ENCODE measurements at regions not wholly inside any gene's neighbourhood (a gene's known extent, or its start where the extent isn't known, plus 50 kb on each side); places are given as distances from the start of the nearest gene placed in this dataset.

DNA sequence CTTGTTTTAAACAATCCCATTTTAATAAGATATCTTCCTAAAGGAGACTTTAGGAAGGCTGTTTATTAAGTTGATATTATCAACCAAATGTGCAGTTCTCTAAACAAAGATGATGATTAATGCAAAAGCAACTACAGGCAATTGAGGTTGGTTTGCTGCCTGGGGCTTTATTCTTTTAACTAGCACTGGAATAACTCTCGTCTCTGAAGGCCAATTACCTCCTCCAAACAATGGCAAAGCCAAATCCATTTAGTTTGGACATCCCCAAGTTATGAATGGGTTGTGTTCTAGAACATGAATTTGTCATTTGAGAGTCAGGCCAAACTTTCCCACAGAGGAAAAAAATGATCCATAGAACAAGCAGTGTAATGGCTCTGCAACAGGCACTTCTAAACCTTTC, 114.1 kb downstream of the SLC16A9 start:
- no peak for DNase-seq

DNA sequence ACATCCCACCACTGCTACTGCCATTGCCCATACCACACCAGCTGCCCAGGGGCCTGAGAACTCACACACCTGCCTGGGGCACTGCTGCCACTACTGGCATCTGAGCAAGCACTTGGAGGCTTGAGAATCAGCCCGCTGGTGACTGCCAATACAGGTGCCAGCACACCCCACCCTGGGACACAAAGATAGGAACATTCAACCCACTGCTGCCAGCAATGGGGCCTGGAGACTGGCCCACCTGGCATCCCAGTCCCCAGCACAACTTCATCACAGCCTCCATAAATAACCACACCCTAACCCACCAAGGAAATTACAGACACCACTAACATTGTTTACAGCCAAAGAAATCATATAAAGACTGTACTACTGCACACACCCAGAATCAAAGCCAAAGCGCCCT, 115.9 kb downstream of the SLC16A9 start:
- DNase-seq = no peak

DNA sequence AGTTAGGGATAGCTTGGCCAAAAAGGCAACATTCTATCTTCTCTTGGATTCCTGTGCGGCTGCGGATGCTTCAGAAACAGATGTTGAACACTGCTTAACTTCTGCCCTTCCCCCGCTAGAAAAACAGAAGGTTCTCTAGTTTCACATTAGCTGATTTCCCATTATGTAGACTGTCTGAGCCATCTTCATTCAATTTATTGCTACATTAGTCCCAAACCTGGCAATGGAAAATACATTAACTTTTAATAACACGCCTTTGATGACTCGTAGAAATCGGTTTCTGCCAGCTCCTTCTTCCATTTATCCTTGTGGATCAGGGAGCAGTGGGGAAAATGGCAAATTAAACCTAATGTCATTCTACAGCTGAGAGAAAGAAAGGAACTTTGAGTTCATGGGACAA, 119.9 kb downstream of the SLC16A9 start:
- no peak for DNase-seq

DNA sequence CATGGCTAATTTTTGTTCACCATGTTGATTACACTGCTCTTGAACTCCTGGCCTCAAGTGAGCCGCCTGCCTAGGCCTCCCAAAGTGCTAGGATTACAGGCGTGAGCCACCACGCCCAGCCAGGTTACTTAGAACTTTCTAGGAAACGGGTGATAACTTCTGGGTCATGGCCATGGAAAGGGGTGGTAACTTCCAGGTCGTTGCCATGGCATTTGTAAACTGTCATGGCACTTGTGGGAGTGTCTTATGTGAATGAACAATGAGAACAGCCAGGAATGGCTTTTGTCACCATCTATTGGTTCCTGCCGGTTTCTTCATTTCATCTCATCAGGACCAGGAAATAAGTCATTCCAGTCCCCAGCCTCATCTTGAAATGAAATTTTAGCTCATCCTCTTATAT, 120.9 kb downstream of the SLC16A9 start:
- DNase-seq = no peak

DNA sequence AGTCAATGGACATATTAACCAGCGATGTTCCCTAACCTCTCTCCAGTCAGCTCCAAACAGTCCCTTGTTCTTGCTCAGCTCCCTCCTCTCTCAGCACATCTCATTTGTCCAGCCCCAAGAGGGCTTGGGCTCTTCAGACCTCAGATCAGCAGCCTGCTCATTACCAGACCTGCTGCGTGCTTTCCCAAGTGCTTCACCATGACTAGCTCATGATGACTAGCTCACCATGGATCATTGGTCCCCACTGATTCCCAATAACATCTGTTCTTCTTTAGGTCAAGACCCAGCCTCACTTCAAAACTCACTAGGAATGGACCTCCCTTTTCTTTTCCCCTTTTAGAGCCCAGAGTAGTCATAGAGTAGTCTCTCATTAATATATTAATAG, 121.9 kb downstream of the SLC16A9 start:
- DNase-seq = no peak

DNA sequence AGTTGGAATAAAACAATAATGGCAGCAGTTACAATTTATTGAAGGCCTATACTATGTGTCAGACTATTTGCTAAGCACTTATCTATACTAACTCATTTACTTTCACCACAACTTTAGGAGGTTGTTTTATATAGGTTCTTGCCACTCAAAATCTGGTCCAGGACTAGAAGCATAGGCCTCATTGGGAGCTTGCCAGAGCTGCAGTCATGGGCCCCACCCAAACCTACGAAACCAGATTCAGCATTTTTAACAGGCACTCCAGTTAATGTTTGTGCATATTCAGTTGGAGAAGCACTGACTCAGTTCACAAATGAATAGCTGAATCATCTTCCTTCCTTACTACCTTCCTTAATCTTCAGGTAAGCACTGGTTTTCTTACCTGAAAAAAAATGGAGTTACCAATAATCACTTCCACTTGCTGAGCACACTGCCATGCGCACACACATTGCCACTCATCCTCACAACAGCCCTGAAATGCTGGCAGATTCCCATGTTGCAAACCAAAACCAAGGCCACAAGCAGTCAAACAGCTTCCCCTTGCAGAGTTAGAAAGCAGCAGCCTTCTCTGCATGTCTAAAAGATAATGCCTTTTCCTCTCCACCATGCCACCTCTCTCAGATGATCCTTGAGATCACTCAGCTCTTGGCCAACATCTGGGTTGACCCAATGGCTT, 122.4 kb downstream of the SLC16A9 start:
- no peak for DNase-seq

DNA sequence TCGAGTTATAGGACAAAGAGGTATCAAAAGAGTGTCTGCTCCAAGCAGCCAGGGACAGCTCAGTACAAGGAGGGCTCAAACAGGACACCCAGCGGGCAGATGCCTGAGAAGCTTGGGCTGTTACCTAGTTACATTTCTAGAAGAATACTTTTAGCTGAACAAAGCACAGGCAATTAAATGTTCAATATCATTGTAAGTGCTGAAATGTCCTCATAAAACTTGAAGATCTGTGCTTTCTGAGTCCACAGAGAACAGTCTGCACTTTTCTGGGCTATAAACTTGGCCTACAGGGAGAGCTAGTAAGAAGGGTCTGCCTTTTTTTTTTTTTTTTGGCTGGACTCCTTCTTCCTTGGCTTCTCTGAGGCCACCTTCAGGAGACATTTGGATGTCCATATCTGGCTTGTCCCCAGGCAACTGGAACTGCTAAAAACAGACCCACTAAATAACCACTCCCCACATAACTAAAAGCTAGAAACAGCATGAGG, 123.2 kb downstream of the SLC16A9 start:
- DNase-seq = no peak

DNA sequence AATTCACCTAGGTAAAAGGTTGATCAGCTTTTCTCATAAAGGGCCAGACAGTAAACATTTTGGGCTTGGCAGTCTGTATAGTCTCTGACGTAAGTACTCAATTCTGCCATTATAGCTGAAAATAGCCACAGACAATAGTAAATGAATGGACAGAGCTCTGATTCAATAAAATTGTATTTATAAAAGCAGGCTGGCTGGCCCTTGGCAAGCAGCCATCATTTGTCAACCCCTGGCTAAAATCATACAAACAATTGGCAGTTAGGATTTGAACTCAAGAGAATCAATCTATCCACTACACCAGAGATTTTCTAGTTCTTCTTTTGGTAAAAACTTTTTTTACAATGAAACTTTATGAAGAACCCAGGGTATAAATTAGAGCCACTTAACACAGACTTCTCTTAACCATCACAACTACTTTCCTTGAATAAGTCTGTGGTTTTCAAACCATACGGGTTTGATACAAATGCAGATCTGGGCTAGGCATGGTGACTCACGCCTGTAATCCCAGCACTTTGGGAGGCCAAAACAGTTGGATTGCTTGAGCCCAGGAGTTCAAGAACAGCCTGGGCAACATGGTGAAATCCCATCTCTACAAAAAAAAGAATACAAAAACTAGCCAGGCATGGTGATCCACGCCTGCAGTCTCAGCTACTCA, 124.5 kb downstream of the SLC16A9 start:
- peak; percentile 60 for DNase-seq

DNA sequence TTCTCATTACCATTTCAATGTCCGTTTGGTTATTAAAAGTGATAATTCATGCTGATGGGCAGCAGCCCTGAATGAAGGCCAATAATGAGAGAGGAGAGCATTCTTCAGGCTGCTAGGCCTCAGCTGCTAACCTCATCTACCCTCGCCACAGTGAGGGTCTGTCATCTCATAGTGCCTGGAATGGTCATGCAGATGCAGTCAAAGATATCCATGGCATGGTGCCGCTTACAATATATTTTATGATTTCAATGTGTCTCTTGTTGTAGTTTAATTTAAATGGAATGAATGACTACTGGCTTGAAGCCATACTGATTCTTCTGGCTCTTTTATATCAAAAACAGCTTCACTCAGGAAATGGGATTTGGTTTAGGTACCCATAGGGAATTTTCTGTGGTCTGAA, 126.9 kb downstream of the SLC16A9 start:
- no peak for DNase-seq

DNA sequence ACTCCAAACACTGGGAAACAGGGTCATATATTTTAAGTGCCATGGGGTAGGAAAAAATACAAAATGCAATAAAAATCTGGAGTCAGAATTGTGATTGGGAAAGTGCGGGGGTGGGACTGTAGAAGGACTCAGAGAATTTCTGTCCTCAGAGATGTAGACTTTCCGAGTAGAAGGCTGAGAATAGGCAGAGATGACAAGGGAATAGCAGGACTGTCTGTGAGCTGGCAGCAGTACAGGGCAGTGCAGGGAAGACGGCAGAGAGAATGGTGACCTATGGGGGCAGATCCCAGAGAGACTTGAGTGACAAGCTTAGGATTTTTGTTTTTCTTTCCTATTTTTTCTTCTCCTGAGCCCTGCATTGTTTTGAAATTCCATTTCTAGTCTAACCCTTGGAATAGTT, 127.6 kb downstream of the SLC16A9 start:
- DNase-seq = no peak

DNA sequence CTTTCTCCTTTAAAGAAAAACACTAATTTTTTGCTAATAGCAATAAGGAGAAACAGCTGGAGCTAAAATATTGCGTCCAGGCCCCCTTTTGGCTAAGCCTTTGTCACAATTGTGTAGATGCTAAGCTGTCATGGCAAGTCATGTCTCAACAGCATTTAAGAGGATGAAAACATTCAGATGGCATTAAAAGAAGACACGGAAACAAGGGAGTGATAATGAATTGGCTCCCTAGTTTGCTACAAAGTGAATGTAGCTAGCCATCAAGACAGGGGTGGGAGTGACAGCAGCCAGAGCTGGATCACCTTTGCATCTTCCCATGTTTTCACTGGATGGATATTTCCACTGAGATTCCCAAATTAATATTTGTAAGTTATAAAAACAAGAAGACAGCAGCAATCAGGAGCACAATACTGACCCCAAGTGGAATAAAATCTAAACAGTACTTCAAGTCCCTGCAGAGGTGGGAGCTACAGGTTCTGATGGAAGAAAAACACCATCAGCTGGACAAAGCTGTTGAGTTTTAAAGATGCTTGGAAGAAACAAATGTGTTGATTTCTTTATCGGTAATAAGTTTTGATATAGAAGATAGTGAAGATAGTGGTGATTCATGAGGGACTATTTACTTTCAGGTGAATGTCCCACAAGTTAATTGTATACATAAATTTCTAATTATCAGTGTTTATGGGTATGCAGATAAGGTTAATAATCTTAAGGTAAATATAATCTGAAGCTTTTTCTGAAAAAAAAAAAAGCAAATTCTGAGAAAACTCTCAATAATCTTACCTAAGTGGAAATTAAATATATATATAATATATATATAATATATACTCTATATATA, 129.4 kb downstream of the SLC16A9 start:
- DNase-seq = peak; percentile 15

DNA sequence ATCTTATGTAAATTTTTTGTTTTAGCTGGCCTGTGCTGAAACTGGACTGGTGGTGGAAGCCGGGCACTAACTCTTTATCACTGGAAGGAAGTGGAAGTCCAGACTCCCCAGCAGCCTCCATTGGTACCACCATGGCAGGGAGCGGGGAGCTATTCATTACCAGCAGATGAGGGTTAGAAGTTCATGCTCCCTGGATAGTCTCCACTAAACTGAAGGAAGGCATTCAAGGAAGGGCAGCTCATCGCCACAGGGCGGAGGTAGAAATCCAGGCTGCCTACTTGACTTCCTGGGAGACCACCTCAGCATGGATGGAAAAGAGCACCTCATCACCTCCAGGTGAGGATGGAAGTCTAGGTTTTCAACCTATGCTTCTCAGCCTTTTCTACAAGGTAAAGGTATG, 130.9 kb downstream of the SLC16A9 start:
- DNase-seq = no peak

DNA sequence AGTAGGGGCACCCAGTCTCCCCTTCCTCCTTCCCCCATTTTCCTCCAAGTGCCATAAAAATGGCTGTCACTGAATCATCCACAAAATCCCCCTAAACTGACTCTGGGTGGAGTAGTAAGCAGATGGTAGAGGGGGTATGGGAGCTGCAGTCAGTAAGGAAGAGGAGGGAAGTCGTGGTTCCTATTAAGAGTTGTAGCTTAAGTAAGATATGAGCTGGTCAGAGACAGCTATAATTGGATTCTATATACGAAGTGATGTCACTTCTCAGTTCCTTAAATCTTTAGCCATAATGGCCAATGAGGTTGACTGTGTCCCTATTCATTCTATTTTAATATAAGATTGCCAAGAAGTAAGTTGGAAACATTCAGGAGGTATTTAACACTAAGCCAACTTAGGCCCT, 131.7 kb downstream of the SLC16A9 start:
- no peak for DNase-seq

DNA sequence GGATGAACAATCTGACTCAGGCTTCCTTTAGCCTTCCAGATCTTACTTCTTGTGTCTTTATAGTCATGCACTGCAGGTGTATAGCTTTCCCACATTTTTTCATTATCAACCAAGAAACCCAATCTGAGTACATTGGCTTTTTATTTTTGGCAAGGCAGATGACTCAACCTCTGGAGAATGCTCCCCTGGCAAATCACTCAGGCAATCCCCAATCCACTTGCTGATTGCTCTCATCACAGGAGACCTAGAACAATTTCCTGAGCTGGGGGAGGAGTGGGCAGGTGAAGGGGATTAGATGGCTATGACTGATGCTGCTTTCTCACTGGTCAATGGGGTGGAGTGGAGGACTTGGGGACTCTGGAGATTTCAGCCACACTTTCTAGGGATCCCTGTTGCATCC, 134.4 kb downstream of the SLC16A9 start:
- no peak for DNase-seq

DNA sequence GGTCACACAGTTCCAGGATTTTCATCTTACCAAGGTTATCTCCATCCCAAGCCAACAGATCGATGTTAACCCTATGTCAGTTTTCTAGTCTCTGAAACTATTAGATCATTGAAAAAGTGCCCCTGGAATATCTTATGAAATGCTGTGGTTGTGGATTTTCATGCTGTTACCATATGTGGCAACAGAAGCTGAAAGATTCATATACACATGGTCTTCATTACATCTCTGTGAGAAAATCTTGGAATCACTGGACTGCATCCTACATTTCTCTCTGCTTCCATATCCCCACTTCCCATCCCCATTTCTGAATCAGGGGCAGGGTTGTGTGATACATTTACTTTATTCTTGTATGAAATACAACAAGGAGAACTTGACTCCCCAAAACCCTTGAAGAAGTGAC, 146.1 kb downstream of the SLC16A9 start:
- no peak for DNase-seq

DNA sequence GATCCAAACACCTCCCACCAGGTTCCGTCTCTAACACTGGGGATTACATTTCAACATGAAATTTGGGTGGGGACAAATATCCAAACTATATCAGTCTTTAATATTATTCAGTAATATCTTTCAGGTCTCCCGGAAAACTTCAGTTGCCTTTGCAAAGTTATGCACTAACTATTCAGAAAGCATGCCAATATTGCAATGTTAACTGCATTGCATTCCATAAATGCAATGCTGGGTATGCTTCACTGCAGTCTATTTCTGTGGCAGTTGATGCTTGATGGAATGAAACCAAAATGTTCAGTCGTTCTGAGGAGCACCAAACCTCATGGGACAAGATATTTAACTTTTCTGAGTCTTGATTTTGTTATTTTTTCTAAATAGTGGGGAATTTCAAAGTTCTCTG, 147.5 kb downstream of the SLC16A9 start:
- DNase-seq = no peak

DNA sequence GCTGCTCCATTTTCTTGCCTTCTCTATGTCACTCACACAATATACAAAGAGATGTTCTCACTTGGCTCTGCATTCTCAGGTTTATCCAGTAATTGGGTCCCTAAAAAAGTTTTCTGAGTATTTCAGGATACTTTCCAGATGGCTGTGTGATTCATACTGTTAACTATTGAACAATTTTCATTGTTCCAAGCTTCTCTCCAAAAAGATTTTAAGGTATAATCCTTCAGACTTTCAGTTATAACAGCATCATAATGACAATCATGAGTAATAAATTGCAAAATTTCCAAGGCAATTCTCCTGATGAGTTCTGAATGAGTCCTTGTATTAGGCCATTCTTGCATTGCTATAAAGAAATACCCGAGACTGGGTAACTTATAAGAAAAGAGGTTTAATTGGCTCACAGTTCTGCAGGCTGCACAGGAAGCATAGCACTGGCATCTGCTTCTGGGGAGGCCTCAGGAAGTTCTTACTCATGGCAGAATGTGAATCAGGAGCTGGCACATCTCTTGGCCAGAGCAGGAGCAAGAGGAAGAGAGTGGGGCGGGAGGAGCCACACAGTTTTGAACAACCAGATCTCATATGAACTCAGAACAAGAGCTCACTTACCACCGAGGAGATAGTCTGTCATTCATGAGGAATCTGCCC, 148.1 kb downstream of the SLC16A9 start:
- DNase-seq = no peak

DNA sequence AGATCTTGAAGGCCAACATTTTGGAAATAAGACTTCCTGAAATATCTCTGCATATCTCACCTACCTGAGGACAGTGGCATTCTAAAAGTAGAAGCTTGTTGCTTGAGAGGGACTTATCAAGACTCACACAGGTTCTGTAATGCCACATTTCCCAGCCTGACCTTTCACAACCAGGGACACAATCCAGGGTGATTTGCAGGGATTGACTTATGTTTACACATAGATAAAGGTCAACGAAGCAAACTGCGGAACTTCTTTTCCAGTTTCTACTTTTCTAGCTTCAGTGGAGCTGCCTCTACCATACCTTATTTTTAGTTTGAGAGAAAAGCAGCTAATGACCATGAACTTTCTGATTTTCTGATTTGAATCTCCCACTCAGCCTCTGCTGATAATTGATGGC, 148.7 kb downstream of the SLC16A9 start:
- no peak for DNase-seq

DNA sequence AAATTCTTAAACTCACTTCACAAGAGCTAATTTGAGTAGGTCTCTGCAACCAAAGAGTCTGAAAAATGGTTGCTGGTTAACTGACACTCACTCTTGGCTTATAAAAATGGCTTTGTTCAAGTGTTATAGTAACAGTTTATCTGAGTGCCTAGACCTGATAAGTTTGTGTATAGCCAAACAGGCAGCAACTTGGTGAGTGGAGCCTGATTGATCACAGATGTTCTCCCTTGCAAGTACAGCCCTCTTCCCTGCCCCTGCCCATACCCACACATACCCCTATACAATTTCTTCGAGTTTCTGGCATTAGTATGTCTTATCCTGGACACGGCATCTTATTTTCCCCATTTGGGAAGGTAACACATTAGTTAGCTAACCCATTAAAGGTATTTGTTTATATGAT, 149.5 kb downstream of the SLC16A9 start:
- no peak for DNase-seq

DNA sequence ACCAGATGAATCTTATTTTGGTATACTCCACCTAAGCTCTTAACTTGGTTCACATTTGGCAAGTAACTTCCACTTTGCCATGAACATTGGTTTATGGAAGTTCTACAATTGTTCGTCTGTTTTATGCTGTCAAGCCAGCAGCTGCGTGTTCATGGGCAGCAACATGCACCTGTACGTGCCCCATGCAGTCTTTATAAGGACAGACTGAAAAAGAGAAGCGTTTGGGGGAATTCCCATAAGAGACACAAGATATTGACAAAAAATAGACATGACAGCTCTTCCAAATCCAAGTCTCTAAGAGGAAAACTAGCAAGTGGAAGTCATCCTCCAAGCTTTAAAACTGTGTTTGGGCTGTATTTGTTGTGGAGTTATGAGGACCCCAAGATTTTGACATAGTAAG, 151.6 kb downstream of the SLC16A9 start:
- DNase-seq = no peak

DNA sequence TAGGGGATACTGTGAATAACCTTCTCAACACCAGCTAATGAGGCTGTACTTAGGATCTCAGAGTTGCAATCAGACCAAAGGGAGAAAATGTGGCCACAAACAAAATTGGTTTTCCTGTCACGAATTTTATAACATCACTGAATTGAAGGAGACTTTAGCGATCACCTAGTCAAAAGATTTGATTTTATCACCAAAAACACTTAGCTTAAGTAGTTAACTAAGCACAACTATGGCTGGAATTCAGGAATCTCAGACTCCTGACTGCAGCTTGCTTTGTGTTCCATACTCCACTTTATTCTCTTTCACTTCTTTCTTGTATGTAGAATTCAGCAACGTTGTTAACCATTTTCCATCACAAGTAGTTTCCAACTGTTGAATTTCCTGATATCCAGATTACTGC, 152.0 kb downstream of the SLC16A9 start:
- DNase-seq = no peak

DNA sequence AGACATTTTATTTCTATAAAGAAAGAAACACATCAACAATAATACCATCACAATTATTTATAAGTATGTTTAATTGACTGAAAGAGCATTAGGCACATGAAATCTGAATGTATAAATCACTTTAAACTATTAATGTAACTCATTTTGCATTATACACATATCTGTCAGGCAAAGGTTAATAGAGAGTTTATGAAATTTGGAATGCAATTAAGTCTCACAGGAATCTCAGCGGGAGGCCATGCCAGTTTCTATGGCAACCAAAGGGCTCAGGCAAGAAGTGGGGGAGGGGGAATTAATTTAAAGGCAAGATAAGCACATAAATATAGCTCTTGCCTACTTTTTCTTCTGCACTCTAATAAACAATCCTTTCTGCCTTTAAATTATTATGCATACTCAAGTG, 152.6 kb downstream of the SLC16A9 start:
- DNase-seq = no peak

DNA sequence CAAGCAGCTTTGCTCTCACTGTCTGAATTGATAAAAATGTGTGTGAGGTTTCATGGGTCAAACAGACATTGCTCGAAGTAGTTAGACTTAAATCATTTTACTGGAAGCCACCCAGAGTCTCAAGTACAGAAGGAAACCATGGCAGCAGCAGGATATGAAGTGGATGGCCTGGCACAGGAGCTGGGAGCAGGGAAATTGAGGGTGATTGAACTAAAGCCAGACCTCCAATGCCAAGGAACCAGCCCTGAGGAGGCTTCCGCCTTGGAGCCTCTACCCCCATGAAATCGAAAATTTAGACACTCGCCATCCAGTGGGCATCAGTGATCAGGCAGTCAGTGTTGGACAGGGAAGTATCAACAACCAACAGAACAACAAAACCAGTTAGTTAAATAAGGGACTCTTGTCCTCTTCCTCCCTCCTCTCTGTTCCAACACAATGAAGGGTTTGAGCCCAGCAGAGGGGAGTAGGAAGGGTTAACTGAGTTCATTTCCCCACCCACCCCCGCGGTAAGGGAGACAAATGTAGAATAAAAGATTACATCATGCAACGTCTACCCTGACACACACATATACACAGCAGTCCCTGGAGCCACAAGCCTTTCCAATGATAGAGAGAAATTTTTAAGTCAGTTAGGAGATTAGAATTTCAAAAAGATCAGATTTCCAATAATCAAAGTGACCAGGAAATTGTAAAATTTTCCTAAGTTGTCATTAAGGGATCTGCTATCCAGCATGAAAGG, 156.3 kb downstream of the SLC16A9 start:
- no peak for DNase-seq

Data from SHP77 treated with DMSO at 0.1 percent for 48 hours (cell line).